NCI-H2196 (cell line): ENCODE measurements at regions not wholly inside any gene's neighbourhood (a gene's known extent, or its start where the extent isn't known, plus 50 kb on each side); places are given as distances from the start of the nearest gene placed in this dataset.

Experiments
- DNase-seq: peaks from one replicate; lab custom pipeline; 2025; ENCODE audit not compliant: unreplicated experiment; lab: John Stamatoyannopoulos, UW

DNA sequence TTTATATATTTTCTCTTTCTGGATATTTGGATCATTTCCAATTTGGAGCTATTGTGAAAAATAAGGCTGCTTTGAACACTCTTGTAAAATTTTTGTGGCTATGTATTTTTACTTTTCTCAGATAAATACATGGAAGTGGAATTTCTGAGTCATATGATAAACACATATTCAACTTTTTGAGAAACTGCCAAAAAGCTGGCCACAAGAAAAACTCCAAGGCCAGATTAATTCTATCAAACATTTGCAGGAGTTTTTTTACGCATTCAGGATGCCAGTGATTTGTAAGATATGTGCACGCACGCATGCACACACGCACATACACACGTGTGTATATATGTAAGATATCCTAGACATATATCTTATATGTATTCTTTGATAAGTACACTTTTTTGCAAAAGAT lies 477.5 kb upstream of the SPHKAP start:
- DNase-seq: no peak

- DNase-seq: peak; percentile 60
These were observed 476.4 kb upstream of the SPHKAP start for GRCh38 chr2:228657807-228658402.

DNA sequence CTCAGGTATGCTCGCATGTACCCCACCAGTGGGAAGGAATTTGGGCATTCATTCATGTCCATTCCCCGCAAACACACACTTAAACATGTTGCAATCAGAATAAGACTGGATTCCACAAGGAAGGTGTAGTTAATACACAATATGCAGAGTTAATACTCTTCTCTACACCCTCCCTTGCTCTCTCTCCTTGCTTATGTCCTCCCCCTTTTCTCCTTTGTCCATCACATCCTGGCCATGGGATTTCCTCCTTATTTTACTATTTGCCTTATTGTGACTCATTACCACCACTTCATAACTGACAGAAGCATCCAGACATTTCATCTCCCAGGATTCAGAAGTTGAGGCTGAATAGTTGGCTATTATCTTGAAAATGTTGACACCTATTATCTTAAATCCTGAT lies 473.8 kb upstream of the SPHKAP start:
- no peak for DNase-seq

- DNase-seq: no peak
These were observed 473.2 kb upstream of the SPHKAP start for GRCh38 chr2:228654707-228655106.

- DNase-seq: no peak
These were observed 472.4 kb upstream of the SPHKAP start for GRCh38 chr2:228653884-228654283.

GRCh38 chr2:228652366-228652765 lies 470.9 kb upstream of the SPHKAP start:
- DNase-seq: no peak

DNA sequence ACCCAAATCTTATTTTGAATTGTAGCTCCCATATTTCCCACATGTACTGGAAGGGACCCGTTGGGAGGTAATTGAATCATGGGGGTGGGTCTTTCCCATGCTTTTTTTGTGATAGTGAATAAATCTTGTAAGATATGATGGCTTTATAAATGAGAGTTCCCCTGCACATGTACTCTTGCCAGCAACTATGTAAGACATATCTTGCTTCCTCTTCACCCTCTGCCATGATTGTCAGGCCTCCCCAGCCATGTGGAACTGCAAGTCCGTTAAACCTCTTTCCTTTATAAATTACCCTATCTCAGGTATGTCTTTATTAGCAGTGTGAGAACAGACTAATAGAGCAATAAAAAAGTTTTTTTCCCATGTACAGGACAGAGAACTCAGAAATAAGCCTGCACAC lies 468.4 kb upstream of the SPHKAP start:
- no peak for DNase-seq

DNA sequence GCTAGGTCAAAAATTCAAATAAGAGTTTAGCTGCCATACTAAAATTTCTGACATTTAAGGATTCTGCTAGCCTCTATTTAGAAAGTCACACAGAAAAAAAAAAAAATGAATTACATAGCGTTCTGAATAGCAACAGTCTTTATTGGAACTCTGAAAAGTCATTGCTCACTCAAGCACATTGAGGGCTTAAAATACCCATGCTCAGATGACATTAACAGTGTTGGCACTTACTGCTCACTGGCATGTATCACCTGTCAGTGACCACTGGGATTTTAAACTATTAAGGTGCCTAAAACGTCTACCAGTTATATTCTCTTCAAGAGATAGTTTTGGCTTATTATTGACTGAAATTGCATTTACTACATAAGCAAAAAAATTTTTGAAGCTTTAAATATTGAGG lies 468.0 kb upstream of the SPHKAP start:
- DNase-seq: no peak

- DNase-seq: no peak
These were observed 467.1 kb upstream of the SPHKAP start for GRCh38 chr2:228648541-228648940.

DNA sequence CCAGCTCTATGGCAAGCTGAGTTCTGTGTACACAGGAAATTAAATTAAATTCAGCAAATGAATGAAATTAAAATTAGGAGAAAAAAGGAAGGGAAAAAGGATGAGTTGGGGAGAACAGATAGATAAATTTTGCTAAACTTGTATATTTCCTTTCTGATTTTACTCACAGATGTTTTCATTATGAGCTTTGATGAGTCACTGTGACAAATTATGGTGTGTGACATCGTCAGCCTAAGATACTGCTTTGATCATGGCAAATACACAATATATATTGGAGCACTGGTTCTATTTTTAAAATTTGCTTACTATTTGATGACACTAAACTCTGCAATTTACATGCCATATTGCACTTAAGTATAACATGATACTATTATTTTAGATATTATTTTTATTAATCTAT lies 464.6 kb upstream of the SPHKAP start:
- no peak for DNase-seq

DNA sequence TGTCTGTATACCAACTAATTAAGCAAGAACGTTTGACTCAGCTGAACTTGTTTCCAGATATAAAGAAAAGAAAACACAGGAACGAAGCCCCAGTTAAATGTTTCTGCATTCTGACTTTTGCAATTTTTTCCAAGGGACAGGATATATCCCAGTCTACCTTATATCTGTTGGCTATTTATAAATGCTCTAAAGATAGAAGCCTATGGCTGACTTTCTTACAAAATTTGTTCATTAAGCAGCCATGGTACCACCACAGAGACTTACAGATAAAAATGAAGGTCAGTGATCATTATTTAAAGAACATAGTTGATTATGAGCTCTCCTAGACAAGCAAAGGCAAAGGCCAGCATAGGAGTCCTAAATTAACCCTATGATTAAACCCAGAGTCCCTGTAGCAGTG lies 462.7 kb upstream of the SPHKAP start:
- DNase-seq: no peak

DNA sequence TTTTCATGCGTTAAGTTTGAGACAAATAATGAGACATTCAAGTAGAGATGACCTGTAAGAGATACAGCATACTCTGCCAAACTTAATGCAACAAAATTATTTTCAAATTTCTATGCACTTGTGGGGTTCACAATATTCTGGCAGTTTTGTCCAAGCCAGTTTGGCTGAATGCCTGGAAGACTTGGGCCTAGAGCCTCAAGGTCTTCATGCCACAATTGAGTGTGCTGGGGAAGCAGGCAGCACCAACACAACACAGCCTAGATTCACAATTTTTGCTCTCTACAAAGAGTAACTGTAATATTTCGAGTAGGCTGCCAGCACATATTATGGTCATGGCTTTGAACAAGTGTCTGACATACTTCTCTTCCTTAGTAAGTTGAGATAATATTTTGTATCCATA lies 461.4 kb upstream of the SPHKAP start:
- no peak for DNase-seq

GRCh38 chr2:228630786-228631185 lies 449.3 kb upstream of the SPHKAP start:
- no peak for DNase-seq

GRCh38 chr2:228629251-228629650 lies 447.8 kb upstream of the SPHKAP start:
- no peak for DNase-seq

DNA sequence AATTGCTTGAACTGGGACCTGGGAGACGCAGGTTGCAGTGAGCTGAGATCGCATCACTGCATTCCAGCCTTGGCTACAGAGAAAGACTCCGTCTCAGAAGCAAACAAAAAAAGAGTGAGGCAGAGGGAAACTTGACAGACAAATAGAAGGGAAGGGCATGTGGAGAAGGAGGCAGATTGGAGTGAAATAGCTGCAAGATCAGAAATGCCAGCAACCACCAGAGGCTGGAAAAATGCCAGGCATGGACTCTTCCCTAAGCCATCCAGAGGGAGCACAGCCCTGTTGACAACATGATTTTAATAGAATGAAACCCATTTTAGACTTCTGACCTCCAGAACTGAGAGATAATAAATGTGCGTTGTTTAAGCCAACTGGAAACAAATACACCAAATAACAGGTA lies 447.2 kb upstream of the SPHKAP start:
- DNase-seq: no peak

DNA sequence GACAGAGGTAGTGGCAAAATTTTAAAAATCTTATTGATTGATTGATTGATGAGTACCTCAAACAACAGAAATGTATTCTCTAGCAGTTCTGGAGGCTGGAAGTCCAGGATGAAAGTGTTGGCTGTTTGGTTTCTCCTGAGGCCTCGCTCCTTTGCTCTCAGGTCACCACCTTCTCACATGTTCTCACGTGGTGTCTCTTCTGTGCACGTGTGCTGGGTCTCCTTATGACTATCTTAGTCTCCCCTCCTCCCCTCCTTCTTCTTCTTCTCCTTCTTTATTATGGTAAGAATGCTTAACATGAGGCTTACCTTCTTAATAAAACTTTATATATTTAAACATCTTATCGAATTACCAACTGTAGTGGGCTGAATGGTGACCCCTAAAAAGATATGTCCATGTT lies 446.0 kb upstream of the SPHKAP start:
- no peak for DNase-seq

DNA sequence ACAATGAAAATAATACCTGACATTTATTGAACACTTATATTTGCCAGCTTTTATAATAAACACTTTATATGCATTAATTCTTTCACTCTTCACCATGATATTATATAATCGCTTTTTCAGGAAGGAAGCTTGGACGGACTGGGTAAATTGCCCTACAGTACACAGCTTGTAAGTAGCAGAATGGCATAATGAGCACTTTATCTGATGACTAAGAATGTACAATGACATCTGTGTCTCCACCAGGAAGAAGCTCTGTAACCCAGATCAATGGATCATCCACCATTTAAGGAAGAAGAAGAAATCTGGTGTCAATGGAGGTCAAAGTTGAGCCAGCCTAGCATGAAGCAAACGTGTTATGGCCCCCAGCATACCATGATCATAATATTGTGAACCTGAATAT lies 444.0 kb upstream of the SPHKAP start:
- no peak for DNase-seq

DNA sequence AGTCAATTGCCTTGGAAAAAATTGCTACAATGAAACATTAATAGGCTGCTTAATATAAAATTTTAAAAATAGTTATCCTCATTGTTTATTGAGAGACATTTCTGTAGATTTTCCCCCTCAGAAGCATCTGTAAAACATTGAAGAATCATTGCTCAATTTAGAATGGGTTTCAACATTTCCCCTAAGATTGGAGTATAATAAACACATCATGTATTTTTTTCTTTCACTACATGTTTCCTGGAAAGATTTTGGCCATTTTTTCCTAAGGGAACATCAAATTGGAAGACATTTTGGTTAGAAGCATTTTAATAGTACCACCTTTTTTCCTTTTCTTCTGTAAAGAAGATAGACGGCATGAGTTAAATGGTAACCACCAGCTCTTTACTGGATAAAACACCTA lies 443.2 kb upstream of the SPHKAP start:
- DNase-seq: no peak

DNA sequence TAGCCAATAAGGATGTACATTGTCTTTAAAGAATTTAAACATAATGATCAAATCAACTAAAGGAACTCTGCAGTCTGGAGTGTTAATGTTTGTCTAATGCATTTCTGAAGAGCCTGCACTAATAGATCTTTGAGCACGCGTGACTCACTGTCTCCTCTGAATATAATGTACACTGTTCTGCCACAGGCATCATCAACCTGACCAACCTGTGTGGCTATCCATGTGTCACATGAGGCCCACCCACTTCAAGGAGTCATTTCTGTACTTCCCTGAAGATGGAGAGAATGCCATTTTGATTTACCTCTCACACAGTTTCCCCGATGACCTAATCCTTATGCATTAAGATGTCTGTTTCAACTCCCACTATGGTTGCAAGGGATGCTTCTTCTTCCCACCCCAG lies 434.0 kb upstream of the SPHKAP start:
- no peak for DNase-seq

- no peak for DNase-seq
These were observed 433.3 kb upstream of the SPHKAP start for GRCh38 chr2:228614741-228615140.

- DNase-seq: no peak
These were observed 431.8 kb upstream of the SPHKAP start for GRCh38 chr2:228613133-228613850.

DNA sequence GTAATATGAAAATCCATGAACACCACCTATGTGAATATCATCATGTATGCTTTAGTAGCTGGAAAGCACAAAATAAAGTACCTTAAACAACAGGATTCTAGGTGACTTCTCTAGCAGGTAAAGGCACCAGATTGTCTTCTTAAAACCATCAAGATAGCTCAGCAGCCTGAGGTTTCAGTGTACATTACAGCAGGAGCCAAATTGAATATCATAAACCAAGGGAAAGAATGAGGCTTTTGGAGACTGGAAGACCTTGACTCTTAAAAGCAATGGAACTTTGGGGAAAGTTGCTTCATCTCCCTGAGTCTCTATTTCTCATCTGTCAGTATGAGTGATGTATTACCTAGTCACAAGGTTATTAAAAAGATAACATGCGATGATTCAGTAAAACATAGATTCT lies 429.7 kb upstream of the SPHKAP start:
- no peak for DNase-seq

GRCh38 chr2:228602288-228602687 lies 420.8 kb upstream of the SPHKAP start:
- no peak for DNase-seq
